ENCODE measurements at regions not wholly inside any gene's neighbourhood (a gene's known extent, or its start where the extent isn't known, plus 50 kb on each side); places are given as distances from the start of the nearest gene placed in this dataset.
"Not testable (repeated sequence)": the region's sequence is repeated elsewhere in the genome, so short reads cannot be mapped to it uniquely, and the experiment has no call there.

DNA sequence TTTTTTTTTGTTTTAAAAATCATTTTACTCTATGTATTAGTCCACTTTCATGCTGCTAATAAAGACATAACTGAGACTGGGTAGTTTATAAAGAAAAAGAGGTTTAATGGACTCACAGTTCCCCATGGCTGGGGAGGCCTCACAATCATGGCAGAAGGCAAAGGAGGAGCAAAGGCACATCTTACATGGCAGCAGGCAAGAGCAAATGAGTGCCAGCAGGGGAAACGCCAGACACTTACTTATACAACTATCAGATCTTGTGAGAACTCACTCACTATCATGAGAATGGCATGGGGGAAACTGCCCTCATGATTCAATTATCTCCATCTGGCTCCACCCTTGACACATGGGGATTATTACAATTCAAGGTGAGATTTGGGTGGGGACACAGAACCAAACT lies 181.3 kb downstream of the MYLK4 start:
- in situ Hi-C loops (cut with HindIII; ENCODE audit: low pct_ligation_motif_present, low pct_unique_long_range_greater_than_20kb, low sequenced_read_pairs); DNase-seq: not testable (repeated sequence)

DNA sequence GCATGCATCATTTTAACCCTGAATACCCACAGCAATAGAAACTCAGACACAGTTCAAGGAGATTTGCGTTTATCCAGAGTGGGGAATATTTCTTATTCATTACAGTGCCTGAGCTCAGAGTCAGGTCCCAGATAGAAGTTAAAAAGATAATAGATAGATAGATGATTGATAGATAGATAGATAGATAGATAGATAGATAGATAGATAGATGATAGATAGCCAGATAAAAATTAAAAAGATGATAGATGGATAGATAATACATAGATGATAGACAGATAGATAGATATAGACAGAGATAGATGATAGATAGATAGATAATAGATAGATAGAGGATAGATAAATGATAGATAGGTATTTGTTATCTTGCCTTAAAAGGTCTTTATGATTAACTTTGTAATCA lies 184.7 kb downstream of the MYLK4 start:
- DNase-seq: no peak
- in situ Hi-C loops (cut with HindIII; ENCODE audit: low pct_ligation_motif_present, low pct_unique_long_range_greater_than_20kb, low sequenced_read_pairs): no loop called here

DNA sequence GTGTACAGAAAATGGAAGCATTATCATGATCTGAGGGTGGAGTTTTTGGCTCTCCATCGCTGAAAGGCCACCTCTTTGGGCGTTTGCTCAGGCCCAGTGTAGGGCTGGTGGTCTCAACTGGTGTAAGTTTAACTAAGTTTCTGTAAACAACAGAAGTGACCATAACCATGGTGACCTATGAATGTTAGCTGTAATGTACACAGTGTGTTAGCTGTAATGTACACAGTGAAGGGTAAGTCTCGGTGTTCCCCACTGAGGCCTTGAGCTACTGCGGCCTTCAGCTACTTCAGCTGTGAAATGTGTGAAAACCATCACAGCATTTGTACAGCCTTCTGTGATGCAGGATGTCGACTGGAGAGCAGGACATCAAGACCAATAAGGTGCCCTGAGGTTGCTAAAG lies 185.2 kb downstream of the MYLK4 start:
- in situ Hi-C loops (cut with HindIII; ENCODE audit: low pct_ligation_motif_present, low pct_unique_long_range_greater_than_20kb, low sequenced_read_pairs): no loop called here

DNA sequence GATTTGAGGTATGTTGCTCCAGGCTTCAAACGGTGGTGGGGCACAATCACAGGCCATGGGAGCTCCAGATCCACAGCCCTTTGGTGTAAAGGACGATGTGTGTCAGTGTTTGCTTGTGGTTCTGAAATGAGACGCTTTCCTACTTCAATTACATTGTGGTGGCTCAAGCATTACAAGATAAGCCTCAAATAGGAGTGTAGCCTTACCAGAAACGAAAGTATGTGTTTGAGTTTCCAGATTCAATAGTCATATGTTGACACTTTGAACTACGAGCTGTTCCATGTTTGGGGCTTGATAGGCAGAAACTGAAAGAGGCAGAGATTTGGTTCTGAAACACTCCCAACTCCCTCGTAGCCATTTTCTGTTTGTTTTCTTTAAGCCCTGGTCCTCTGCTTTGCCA lies 187.1 kb downstream of the MYLK4 start:
- DNase-seq: no peak
- in situ Hi-C loops (cut with HindIII; ENCODE audit: low pct_ligation_motif_present, low pct_unique_long_range_greater_than_20kb, low sequenced_read_pairs): no loop called here

More for the DNA sequence above, 185.2 kb downstream of the MYLK4 start:
- no peak for DNase-seq

DNA sequence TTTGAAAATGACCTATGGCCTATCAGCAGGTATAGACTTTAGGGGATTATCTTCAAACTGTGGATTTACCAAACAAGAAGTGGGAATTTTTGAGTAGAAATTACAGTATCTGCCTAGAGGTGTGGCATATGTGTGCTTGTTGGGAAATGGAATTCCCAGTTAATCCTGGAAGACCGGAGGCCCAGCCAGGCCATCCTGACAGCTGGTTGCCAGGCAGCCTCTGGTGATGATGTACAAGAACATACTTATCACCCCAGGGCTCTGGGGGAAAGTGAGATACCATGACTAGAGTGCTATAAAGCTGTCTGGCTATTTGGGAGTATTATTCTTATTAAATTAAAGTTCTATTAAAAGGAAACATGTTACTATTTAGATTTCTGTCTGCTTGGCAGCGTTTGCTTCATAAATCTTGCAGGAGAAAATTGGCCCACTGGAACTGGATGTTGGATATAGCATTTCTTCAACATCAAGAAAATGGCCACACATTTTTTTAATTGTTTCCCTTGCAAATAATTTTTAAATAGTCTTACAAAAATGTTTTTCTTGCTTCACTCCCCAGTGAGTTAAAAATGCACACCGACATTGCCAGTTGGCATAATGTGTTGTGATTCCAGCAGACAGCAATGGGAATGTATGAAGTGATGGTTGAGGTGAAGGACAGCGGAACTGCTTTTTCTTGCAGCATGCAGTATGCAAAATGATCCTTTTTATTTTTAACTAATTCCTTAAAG lies 187.8 kb downstream of the MYLK4 start:
- in situ Hi-C loops (cut with HindIII; ENCODE audit: low pct_ligation_motif_present, low pct_unique_long_range_greater_than_20kb, low sequenced_read_pairs): no loop called here
- no peak for DNase-seq

DNA sequence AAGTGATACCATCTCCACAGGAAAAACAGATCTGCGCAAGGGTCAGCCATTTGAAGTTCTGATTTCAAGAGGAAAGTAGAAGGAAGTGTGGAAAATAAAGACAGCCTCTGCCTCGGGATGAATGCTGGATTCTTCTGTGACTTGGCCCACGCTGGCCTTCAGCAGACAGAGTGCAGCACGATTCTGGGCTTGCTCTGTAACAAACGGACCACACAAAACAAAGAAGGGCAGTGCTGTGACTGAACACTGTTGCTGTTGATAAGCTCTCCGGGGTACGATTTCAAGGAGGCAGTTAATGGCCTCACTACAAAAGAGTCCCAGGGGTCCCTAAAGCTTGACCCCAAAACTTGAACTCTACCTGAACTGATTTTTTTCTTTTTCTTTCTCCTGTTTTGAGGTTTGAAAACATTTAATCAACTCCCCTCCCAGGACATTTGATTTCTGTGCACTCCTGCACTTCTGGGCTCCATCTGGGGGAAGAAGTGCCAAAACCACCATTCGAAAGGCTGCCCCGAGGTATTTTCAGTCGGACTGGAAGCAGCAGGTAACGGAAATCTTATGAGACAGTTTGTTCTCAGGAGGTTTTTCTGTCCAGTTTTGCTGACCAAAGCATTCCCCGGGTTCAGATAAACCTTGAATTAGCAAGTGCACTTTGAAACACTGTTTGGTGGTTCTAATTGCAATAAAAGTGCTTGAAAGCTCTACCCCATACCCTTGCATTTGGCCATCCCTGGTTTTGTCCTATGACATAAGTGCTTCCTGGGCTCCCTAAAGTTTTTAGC lies 189.6 kb downstream of the MYLK4 start:
- in situ Hi-C loops (cut with HindIII; ENCODE audit: low pct_ligation_motif_present, low pct_unique_long_range_greater_than_20kb, low sequenced_read_pairs): no loop called here
- no peak for DNase-seq

DNA sequence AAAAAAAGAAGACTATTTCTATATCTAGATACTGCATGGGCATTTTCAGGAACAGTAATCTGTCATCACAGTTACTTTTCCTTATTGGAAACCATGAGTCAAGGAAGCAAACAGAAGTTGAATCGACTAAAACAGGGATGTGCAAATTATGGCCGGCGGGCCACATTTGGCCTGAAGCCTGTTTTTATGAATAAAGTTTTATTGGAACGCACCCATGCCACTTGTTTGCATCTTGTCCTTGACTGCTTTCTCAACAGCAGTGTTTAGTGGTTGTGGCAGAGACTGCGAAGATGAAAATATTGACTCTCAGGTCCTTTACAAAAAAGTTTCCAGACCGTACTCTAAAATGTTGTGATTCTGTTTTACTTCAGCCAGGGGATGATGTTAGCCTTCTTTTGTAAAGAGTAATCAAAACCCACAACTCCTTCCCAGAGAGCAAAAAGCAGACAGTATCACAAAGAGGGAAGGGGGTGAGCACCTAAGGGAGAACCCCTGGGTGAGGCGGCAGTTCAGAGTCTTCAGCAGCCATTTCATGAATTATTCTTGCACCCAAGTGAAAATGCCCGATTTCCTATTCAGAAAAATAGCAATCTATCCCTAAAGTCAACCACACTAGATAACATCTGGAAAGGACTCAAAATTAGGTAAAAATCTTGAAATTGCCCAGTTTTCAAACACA lies 190.4 kb downstream of the MYLK4 start:
- DNase-seq: no peak
- in situ Hi-C loops (cut with HindIII; ENCODE audit: low pct_ligation_motif_present, low pct_unique_long_range_greater_than_20kb, low sequenced_read_pairs): no loop called here

DNA sequence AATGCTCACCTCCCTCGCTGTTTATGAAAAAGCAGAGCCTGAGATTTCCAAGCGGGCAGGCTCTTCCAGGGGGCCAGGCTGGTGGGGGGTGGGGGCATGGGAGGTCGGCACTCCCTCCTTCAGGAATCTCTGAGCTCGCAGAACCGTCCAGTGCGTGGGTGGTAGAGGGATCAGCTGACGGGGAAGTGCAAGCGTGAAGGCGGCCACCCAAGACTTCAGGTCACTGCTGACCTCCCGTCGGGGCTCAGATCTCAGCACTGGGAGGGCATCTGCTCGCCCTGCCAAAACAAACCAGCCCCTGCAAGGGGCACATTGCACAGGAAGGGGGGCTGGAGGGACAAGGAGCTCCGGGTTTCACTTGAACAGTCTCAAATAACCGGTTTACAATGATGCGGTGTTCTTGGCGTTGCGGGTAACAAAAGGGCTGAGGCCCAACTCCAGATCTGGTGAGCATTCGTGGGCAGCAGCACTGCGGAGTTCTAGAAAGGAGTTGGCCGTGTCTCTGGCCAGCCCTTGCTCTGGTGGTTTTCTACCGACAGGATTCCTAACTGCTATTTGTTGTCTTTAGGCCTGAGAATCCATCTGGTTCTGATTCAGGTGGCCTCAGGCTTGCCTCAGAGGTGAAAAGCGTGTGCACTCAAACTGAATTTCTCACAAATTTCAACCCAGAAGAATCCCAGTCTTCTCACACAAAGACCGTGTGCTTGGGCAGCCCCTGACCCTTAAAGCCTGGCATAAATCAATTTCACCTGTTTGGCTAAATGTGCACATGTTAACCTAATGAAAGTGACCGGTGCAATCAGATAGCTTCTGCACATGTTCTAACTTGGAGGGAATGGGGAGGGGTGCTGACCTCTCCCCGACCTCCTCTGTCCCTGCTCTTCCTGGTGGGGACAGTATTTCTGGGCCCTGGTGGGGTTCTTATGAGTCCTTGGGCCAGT lies 191.6 kb downstream of the MYLK4 start:
- in situ Hi-C loops (cut with HindIII; ENCODE audit: low pct_ligation_motif_present, low pct_unique_long_range_greater_than_20kb, low sequenced_read_pairs): no loop called here
- no peak for DNase-seq

DNA sequence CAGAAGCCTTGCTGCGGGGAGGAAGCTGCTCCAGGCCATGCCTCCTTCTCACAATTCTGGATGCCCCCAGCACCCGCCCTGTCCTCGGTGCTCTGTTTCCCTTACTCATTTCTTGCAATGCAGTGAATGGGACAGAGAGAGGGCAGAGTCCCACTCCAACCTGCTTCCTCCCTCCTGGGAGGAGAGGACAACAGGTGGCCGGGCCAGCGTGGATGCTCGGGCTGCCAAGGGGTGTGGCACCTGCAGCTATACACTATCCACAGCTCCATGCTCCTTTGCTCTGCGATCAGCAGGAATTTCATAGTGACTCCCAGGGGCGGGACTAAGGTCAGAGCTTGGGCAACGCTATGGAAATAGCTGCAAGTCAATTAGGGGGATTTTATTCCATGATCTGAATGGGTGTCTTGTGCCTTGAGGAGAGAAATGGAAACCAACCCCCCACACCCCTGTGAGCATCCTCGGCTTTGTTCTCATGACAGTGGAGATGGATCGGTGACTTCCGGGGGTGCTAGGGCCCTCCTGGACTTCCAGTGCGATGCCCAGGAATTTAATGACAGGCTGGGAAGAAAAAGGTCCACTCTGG lies 192.5 kb downstream of the MYLK4 start:
- in situ Hi-C loops (cut with HindIII; ENCODE audit: low pct_ligation_motif_present, low pct_unique_long_range_greater_than_20kb, low sequenced_read_pairs): no loop called here
- no peak for DNase-seq

DNA sequence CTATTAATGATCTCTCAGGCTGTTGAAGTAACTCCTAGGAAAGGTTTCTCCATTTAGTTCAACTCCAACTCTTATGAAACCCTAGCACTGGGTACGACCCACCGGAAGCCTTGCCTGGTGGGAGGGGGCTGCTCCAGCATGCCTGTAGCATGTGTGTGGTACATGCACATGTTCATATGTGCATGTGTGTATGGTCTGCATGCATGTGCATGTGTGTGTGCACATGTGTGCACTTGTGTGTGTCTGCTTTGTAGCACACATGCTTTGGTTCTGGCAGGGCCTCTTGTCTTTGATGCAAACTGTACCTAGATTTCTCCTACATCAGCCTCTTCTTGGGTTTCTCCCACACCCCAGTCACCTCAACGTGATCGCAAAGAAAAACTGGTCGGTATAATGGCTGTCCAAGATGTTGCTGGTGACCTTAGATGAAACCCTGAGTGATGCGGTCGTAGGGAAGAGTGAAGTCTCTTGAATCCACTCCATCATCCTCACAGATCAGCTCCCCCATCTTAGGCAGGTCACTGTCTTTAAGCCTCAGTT lies 193.5 kb downstream of the MYLK4 start:
- DNase-seq: no peak
- in situ Hi-C loops (cut with HindIII; ENCODE audit: low pct_ligation_motif_present, low pct_unique_long_range_greater_than_20kb, low sequenced_read_pairs): no loop called here

DNA sequence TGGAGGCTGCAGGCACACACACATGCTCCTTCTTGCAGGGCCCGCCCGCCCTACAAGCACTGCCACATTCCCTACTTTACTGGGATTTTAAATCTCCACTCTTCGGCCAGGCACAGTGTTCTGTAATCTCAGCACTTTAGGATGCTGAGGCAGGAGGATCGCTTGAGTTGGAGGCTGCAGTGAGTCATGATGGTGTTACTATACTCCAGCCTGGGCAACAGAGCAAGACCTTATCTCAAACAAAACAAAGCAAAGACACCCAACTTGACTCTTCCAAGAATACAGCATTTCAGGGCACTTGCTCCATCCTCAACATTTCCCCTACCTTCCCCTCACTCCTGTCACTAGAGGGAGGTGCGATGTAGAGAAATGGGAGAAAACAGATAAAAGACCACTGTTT lies 194.0 kb downstream of the MYLK4 start:
- no peak for DNase-seq
- in situ Hi-C loops (cut with HindIII; ENCODE audit: low pct_ligation_motif_present, low pct_unique_long_range_greater_than_20kb, low sequenced_read_pairs): no loop called here

DNA sequence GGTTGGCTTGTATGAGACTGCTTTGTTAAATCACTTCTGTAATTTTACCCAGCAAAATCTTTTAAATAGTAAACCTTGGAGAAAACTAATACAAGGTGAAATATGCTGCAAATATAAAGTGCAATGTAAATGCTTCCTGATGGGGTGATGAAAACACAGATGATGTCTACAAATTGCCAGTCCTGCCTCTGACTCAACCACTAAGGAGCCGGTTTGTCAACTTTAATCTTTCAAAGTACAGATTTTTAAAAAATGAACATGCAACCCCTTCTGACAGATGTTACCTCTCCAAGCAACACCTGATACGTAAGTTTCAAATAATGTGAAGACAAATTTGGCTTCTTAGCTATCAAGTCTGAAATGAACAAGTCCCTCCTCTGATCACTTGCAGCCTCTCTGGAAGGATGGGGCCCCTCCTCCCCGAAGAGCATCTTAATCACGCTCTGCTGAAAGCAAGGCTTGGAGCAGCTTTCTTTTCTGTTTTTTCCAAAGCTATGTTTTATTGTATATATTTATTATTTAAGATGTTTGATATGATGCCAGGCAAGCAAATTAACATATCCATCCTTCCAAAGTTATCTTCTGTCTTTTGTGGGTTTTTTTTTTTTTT lies 196.0 kb downstream of the MYLK4 start:
- no peak for DNase-seq
- in situ Hi-C loops (cut with HindIII; ENCODE audit: low pct_ligation_motif_present, low pct_unique_long_range_greater_than_20kb, low sequenced_read_pairs): no loop called here

DNA sequence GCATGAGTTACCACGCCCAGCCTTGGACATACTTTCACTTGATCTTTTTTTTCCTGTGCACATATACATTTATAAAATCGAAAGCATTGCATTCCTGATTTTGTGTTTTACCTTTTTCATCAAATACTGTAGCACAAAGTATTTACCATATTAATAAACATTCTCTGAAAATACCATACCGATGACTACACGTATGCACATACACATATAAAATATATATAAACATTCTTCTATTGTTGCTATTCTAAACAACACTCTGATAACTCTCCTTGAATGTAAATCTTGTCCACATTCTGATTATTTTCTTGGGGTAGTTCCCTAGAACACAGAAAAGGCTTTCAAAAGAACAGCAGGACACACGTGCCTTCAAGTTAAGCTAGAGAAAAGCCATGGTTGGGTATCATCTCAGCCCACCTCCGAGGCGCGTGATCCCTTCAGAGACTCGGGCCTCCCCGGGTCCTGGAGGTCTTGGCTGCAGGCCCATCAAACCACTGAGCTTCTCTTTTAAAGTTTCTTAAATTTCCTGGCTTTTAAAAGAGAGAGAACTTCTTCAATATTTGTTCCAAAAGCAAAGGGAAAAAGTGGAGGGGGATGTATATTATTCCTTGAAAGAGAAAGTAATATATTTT lies 198.1 kb downstream of the MYLK4 start:
- in situ Hi-C loops (cut with HindIII; ENCODE audit: low pct_ligation_motif_present, low pct_unique_long_range_greater_than_20kb, low sequenced_read_pairs): no loop called here
- DNase-seq: no peak

DNA sequence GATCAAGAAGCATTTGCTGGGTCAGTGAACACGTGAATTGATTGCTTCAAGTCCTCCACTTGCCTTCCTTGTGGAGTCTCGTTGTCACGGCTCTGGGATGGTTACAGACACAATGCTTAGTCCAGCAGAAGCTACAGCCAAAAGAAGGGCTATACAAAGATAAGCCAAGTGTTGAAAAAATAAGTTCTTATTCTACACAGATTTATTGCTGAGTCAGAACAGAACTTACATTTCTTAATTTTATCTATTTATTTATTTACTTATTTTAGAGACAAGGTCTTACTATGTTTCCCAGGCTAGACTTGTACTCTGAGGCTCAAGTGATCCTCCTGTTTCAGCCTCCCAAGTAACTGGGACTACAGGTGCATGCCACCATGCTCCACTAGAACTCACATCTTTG lies 199.0 kb downstream of the MYLK4 start:
- in situ Hi-C loops (cut with HindIII; ENCODE audit: low pct_ligation_motif_present, low pct_unique_long_range_greater_than_20kb, low sequenced_read_pairs): no loop called here
- no peak for DNase-seq

DNA sequence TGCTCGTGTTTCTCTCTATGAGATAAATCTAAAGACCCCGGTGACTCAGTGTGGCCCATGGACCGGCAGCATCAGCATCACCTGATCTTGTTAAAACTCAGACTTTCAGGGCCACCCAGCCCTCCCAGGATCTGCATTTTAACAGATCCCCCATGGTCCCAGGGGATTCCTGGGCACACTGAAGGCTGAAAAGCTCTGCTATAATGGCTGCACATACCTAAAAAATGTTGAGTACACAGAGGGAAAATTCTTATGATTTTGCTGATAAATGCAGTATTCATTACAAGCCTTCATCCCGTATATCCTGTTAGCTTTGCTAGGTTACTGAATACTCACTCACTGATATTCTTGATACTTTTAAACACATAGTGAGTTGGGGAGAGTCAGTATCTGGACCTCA lies 200.5 kb downstream of the MYLK4 start:
- DNase-seq: no peak

DNA sequence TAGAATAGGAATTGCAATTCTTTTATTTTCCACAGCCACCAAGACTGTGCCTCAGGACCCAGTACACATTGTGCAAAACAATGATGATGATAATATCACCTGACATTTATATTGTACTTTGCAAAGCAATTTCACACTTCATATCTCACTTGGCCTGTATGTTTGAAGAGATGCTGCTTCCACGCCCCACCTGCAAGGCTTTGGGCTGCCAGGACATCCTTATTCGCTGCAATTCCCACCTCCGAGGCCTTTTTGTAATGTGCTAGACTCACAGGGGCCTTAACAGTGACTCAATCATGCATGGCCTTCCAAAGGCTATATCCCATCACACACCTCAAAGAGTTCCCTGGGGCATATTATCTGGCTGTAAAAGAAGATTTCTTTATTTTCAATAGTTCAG lies 200.9 kb downstream of the MYLK4 start:
- in situ Hi-C loops (cut with HindIII; ENCODE audit: low pct_ligation_motif_present, low pct_unique_long_range_greater_than_20kb, low sequenced_read_pairs): no loop called here
- DNase-seq: no peak

More for the DNA sequence above, 200.5 kb downstream of the MYLK4 start:
- in situ Hi-C loops (cut with HindIII; ENCODE audit: low pct_ligation_motif_present, low pct_unique_long_range_greater_than_20kb, low sequenced_read_pairs): no loop called here

DNA sequence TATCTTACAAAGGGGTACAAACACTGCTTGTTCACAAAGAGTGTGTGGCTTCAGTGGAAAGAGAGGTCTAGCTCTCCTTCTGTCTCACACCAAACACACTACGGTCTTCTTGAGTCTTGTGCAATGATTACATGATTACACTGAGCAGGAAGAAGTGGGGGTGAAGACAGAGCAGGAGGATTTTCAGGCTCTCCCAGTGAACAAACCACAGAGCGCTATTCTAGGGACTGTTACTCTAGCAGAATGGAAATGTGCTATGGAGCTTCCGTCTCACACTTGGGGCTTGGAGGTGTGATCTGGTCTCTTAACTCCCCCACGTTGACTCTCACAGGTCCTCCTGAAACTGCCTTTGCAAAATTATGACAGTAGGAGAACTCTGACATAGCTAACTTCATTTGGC lies 203.4 kb downstream of the MYLK4 start:
- DNase-seq: no peak
- in situ Hi-C loops (cut with HindIII; ENCODE audit: low pct_ligation_motif_present, low pct_unique_long_range_greater_than_20kb, low sequenced_read_pairs): no loop called here

Data from ACHN (cell line).